Memory B cell (primary cell): ENCODE measurements at regions not wholly inside any gene's neighbourhood (a gene's known extent, or its start where the extent isn't known, plus 50 kb on each side); places are given as distances from the start of the nearest gene placed in this dataset.

Experiments
- ATAC-seq: fragments of 150-1000 bp; cut with Tn5 transposase; 2 replicates; pipeline ENCODE4 v1.10.0; 2021; ENCODE audit warnings: low read depth, mild to moderate bottlenecking, moderate library complexity
- DNase-seq, 2 donors: peaks; one replicate each; pipeline ENCODE4 v3.0.0; 2022; ENCODE audit warnings: low spot score in 2 of 2
- H3K27ac Mint-ChIP-seq: one replicate; pipeline ENCODE4 v1.8.0; 2022; ENCODE audit warnings: mild to moderate bottlenecking, moderate library complexity, mixed read lengths
- H3K27me3 Mint-ChIP-seq: one replicate; pipeline ENCODE4 v1.8.0; 2022; ENCODE audit warnings: mixed read lengths
- H3K36me3 Mint-ChIP-seq: one replicate; pipeline ENCODE4 v1.8.0; 2022; ENCODE audit warnings: mild to moderate bottlenecking, mixed read lengths
- H3K4me1 Mint-ChIP-seq: one replicate; pipeline ENCODE4 v1.8.0; 2022; ENCODE audit warnings: mixed read lengths
- H3K4me3 Mint-ChIP-seq: one replicate; pipeline ENCODE4 v1.8.0; 2022; ENCODE audit warnings: mild to moderate bottlenecking, moderate library complexity, mixed read lengths
- H3K9me3 Mint-ChIP-seq: one replicate; pipeline ENCODE4 v1.8.0; 2022; ENCODE audit warnings: mixed read lengths

GRCh38 chr6:140581601-140582000 is 1207.2 kb upstream of the CITED2 start:
- Mint-ChIP-seq H3K36me3 (no peaks in the 10 kb centered on the region), H3K9me3 (no peaks in the 10 kb centered on the region), H3K4me3 (no peak overlapping the region), H3K27me3 (peaks cover 1% of the 10 kb centered on the region), H3K27ac (no peak overlapping the region), H3K4me1 (no peaks in the 10 kb centered on the region)
- DNase-seq (no peak), ATAC-seq (no peak)

GRCh38 chr6:140579918-140580317 is 1205.5 kb upstream of the CITED2 start:
- Mint-ChIP-seq H3K4me3 (no peak overlapping the region), H3K9me3 (no peaks in the 10 kb centered on the region), H3K4me1 (no peaks in the 10 kb centered on the region), H3K36me3 (no peaks in the 10 kb centered on the region), H3K27ac (no peak overlapping the region), H3K27me3 (peaks cover 3% of the 10 kb centered on the region)
- DNase-seq (no peak), ATAC-seq (no peak)

GRCh38 chr6:140576004-140576555 is 1201.6 kb upstream of the CITED2 start:
- no peaks in the 10 kb centered on the region for H3K36me3 Mint-ChIP-seq
- H3K27me3 Mint-ChIP-seq: peaks cover 3% of the 10 kb centered on the region
- no peak for DNase-seq
- ATAC-seq: no peak
- H3K4me1 Mint-ChIP-seq: no peaks in the 10 kb centered on the region
- H3K9me3 Mint-ChIP-seq: no peaks in the 10 kb centered on the region
- no peak overlapping the region for H3K27ac Mint-ChIP-seq
- H3K4me3 Mint-ChIP-seq: no peak overlapping the region

GRCh38 chr6:140572867-140573266 is 1198.4 kb upstream of the CITED2 start:
- Mint-ChIP-seq H3K27ac (no peak overlapping the region), H3K27me3 (peaks cover 1% of the 10 kb centered on the region), H3K9me3 (no peaks in the 10 kb centered on the region), H3K4me1 (no peaks in the 10 kb centered on the region), H3K36me3 (no peaks in the 10 kb centered on the region), H3K4me3 (no peak overlapping the region)
- DNase-seq (no peak), ATAC-seq (no peak)

GRCh38 chr6:140572129-140572528 is 1197.7 kb upstream of the CITED2 start:
- DNase-seq: no peak
- Mint-ChIP-seq H3K27me3 (peaks cover 3% of the 10 kb centered on the region), H3K27ac (no peak overlapping the region), H3K9me3 (no peaks in the 10 kb centered on the region), H3K36me3 (no peaks in the 10 kb centered on the region), H3K4me1 (no peaks in the 10 kb centered on the region), H3K4me3 (no peak overlapping the region)
- no peak for ATAC-seq

- DNase-seq (no peak), ATAC-seq (no peak)
- Mint-ChIP-seq H3K4me1 (no peaks in the 10 kb centered on the region), H3K4me3 (no peak overlapping the region), H3K27ac (no peak overlapping the region), H3K9me3 (no peaks in the 10 kb centered on the region), H3K27me3 (peaks cover 3% of the 10 kb centered on the region), H3K36me3 (no peaks in the 10 kb centered on the region)
Measured at GRCh38 chr6:140571145-140571544, 1196.7 kb upstream of the CITED2 start.

- H3K27me3 Mint-ChIP-seq: peaks cover 2% of the 10 kb centered on the region
- no peak overlapping the region for H3K27ac Mint-ChIP-seq
- H3K9me3 Mint-ChIP-seq: no peaks in the 10 kb centered on the region
- H3K4me3 Mint-ChIP-seq: no peak overlapping the region
- DNase-seq (no peak), ATAC-seq (no peak)
- no peaks in the 10 kb centered on the region for H3K36me3 Mint-ChIP-seq
- no peaks in the 10 kb centered on the region for H3K4me1 Mint-ChIP-seq
Measured at GRCh38 chr6:140567466-140567865, 1193.0 kb upstream of the CITED2 start.

GRCh38 chr6:140566781-140567277 is 1192.4 kb upstream of the CITED2 start:
- Mint-ChIP-seq H3K27me3 (peaks cover 2% of the 10 kb centered on the region), H3K4me1 (no peaks in the 10 kb centered on the region), H3K4me3 (no peak overlapping the region), H3K36me3 (no peaks in the 10 kb centered on the region), H3K27ac (no peak overlapping the region), H3K9me3 (no peaks in the 10 kb centered on the region)
- no peak for ATAC-seq
- no peak for DNase-seq

GRCh38 chr6:140563728-140564127 is 1189.3 kb upstream of the CITED2 start:
- peaks cover 2% of the 10 kb centered on the region for H3K27me3 Mint-ChIP-seq
- ATAC-seq: no peak
- no peaks in the 10 kb centered on the region for H3K36me3 Mint-ChIP-seq
- H3K4me1 Mint-ChIP-seq: no peaks in the 10 kb centered on the region
- no peak for DNase-seq
- no peak overlapping the region for H3K4me3 Mint-ChIP-seq
- H3K27ac Mint-ChIP-seq: no peak overlapping the region
- no peaks in the 10 kb centered on the region for H3K9me3 Mint-ChIP-seq

GRCh38 chr6:140561701-140562100 is 1187.3 kb upstream of the CITED2 start:
- Mint-ChIP-seq H3K4me3 (no peak overlapping the region), H3K36me3 (no peaks in the 10 kb centered on the region), H3K27me3 (no peaks in the 10 kb centered on the region), H3K27ac (no peak overlapping the region), H3K4me1 (no peaks in the 10 kb centered on the region), H3K9me3 (no peaks in the 10 kb centered on the region)
- no peak for DNase-seq
- no peak for ATAC-seq

- no peak overlapping the region for H3K4me3 Mint-ChIP-seq
- no peaks in the 10 kb centered on the region for H3K4me1 Mint-ChIP-seq
- H3K27me3 Mint-ChIP-seq: no peaks in the 10 kb centered on the region
- no peak overlapping the region for H3K27ac Mint-ChIP-seq
- no peak for ATAC-seq
- no peaks in the 10 kb centered on the region for H3K9me3 Mint-ChIP-seq
- no peaks in the 10 kb centered on the region for H3K36me3 Mint-ChIP-seq
- no peak for DNase-seq
Measured at GRCh38 chr6:140560671-140561070, 1186.2 kb upstream of the CITED2 start.

- no peak overlapping the region for H3K27ac Mint-ChIP-seq
- H3K9me3 Mint-ChIP-seq: no peaks in the 10 kb centered on the region
- DNase-seq: no peak
- no peaks in the 10 kb centered on the region for H3K4me1 Mint-ChIP-seq
- ATAC-seq: no peak
- H3K4me3 Mint-ChIP-seq: no peak overlapping the region
- H3K27me3 Mint-ChIP-seq: no peaks in the 10 kb centered on the region
- H3K36me3 Mint-ChIP-seq: no peaks in the 10 kb centered on the region
Measured at GRCh38 chr6:140559458-140559857, 1185.0 kb upstream of the CITED2 start.

GRCh38 chr6:140554421-140554820 is 1180.0 kb upstream of the CITED2 start:
- H3K27me3 Mint-ChIP-seq: no peaks in the 10 kb centered on the region
- no peak for DNase-seq
- no peaks in the 10 kb centered on the region for H3K36me3 Mint-ChIP-seq
- H3K4me3 Mint-ChIP-seq: no peak overlapping the region
- H3K4me1 Mint-ChIP-seq: no peaks in the 10 kb centered on the region
- no peak for ATAC-seq
- H3K9me3 Mint-ChIP-seq: no peaks in the 10 kb centered on the region
- H3K27ac Mint-ChIP-seq: no peak overlapping the region

GRCh38 chr6:140548366-140548765 is 1173.9 kb upstream of the CITED2 start:
- Mint-ChIP-seq H3K9me3 (no peaks in the 10 kb centered on the region), H3K4me1 (no peaks in the 10 kb centered on the region), H3K36me3 (no peaks in the 10 kb centered on the region), H3K4me3 (no peak overlapping the region), H3K27me3 (no peaks in the 10 kb centered on the region), H3K27ac (no peak overlapping the region)
- no peak for DNase-seq
- no peak for ATAC-seq

- Mint-ChIP-seq H3K27ac (no peak overlapping the region), H3K4me3 (no peak overlapping the region), H3K27me3 (no peaks in the 10 kb centered on the region), H3K36me3 (no peaks in the 10 kb centered on the region), H3K4me1 (no peaks in the 10 kb centered on the region), H3K9me3 (no peaks in the 10 kb centered on the region)
- DNase-seq (no peak), ATAC-seq (no peak)
Measured at GRCh38 chr6:140546640-140547039, 1172.2 kb upstream of the CITED2 start.
